ENCODE measurements at regions not wholly inside any gene's neighbourhood (a gene's known extent, or its start where the extent isn't known, plus 50 kb on each side); places are given as distances from the start of the nearest gene placed in this dataset.

GRCh38 chr9:38185647-38186403 is 116.8 kb upstream of the SHB start:
- Histone ChIP-seq H3K9me3 (ENCODE audit: low read length) (no peaks in the 10 kb centered on the region), H3K4me1 (ENCODE audit: insufficient read depth, low read length) (no peaks in the 10 kb centered on the region), H4K20me1 (ENCODE audit: insufficient read depth, low read length) (no peaks in the 10 kb centered on the region), H3K36me3 (replicated peaks in 1 of 2; ENCODE audit: control insufficient read depth in 1 of 2, insufficient read depth in 2 of 2, low read length in 2 of 2) (no peaks in the 10 kb centered on the region), H3K79me2 (ENCODE audit: insufficient read depth, low read length) (no peaks in the 10 kb centered on the region), H3K4me2 (ENCODE audit: low read depth, low read length) (no peak overlapping the region), H3K27me3 (ENCODE audit: control insufficient read depth in 1 of 2, insufficient read depth in 2 of 2, low read length in 2 of 2) (peaks cover 0 to 5% of the 10 kb centered on the region in 2 experiments; a peak in 1 of 5 replicates), H3K4me3 (replicated peaks in 1 of 3; ENCODE audit: insufficient read depth in 1 of 3, low read depth in 2 of 3, low read length in 3 of 3) (no peak overlapping the region), H2AFZ (ENCODE audit: low read length) (no peak overlapping the region), H3K9ac (ENCODE audit: insufficient read depth, low read depth, low read length) (no peak overlapping the region), H3K27ac (ENCODE audit: extremely low read length, insufficient read depth, low read length) (no peak overlapping the region)
- WGBS (ENCODE audit: low lambda C conversion rate), result 11% methylated on average over 6 of the region's 6 CpGs
- intact Hi-C loops (cut with micrococcal nuclease; ENCODE audit: unreplicated experiment), result no loop called here
- ChIA-PET CTCF (ENCODE audit: low intra/inter-chr PET ratio, low total read pairs) (no interaction called here), POLR2A (no interaction called here)
- in situ Hi-C loops (cut with HindIII; ENCODE audit: extremely low pct_ligation_motif_present, low pct_unique_long_range_greater_than_20kb), result no loop called here
- FAIRE-seq (no peak), DNase-seq (ENCODE audit: low spot score) (no peak), ATAC-seq (no peak)
- no TSS peak for BruUV-seq (replicated peaks)
- TF ChIP-seq TFE3 (CRISPR knock-in tag; IDR thresholded peaks at IDR 0.05) (no peak), ZBTB49 (CRISPR knock-in tag; IDR thresholded peaks at IDR 0.05; ENCODE audit: borderline replicate concordance) (no peak), MIER2 (CRISPR knock-in tag; IDR thresholded peaks at IDR 0.05) (no peak), ZNF24 (IDR thresholded peaks at IDR 0.05) (no peak), HNF1A (IDR thresholded peaks at IDR 0.05; ENCODE audit: low read depth) (no peak), HNF1A (CRISPR knock-in tag; IDR thresholded peaks at IDR 0.05; ENCODE audit: borderline replicate concordance) (no peak), DRAP1 (CRISPR knock-in tag; IDR thresholded peaks at IDR 0.05) (no peak), ISL2 (CRISPR knock-in tag; IDR thresholded peaks at IDR 0.05) (no peak), ISX (CRISPR knock-in tag; conservative IDR thresholded peaks at IDR 0.05) (no peak), ZSCAN31 (CRISPR knock-in tag; IDR thresholded peaks at IDR 0.05; ENCODE audit: low read depth) (no peak), SP1 (IDR thresholded peaks at IDR 0.05) (no peak), SP1 (CRISPR knock-in tag; IDR thresholded peaks at IDR 0.05) (no peak), LCORL (IDR thresholded peaks at IDR 0.05) (no peak), LCORL (CRISPR knock-in tag; IDR thresholded peaks at IDR 0.05) (no peak)
